B cell (primary cell): ENCODE measurements at regions not wholly inside any gene's neighbourhood (a gene's known extent, or its start where the extent isn't known, plus 50 kb on each side); places are given as distances from the start of the nearest gene placed in this dataset.
"Not testable (repeated sequence)": the region's sequence is repeated elsewhere in the genome, so short reads cannot be mapped to it uniquely, and the experiment has no call there.

ENCODE experiments used
- ATAC-seq: fragments of 200-7000 bp; cut with Tn5 transposase; one replicate; pipeline ENCODE4 v1.10.0; 2021; ENCODE audit warnings: low read depth, mild to moderate bottlenecking, moderate number of reproducible peaks, moderate library complexity
- CTCF ChIA-PET: fragments of 350-600 bp; sonication (Branson Sonifier 250); formaldehyde crosslinking; loops from one replicate; lab custom pipeline; 2021; ENCODE audit warnings: antibody characterized with exemption, inconsistent platforms; lab: Charles Lee
- POLR2A ChIA-PET: fragments of 350-600 bp; sonication (Branson Sonifier 250); formaldehyde crosslinking; loops from one replicate; lab custom pipeline; 2021; ENCODE audit warnings: antibody characterized with exemption; lab: Charles Lee
- DNase-seq: peaks from one replicate; pipeline ENCODE4 v3.0.0; 2013
- H2AFZ ChIP-seq: 2 replicates; pipeline ENCODE4 v1.6.1; 2012; ENCODE audit warnings: mild to moderate bottlenecking, low read depth, low read length; ENCODE audit not compliant: insufficient read depth, poor library complexity, severe bottlenecking
- H3K27ac ChIP-seq, 2 donors: 1 replicate in 1 of 2; 2 replicates in 1 of 2; pipeline ENCODE4 v1.5.1; 2012 to 2013; ENCODE audit warnings: low read length in 2 of 2, mild to moderate bottlenecking in 2 of 2, moderate library complexity in 1 of 2
- H3K27me3 ChIP-seq, 4 experiments: fragments of 200-600 bp in 1 of 4; sonication (generic) in 1 of 4; replicated peaks in 1 of 4; 1 replicate in 2 of 4; 2 replicates in 2 of 4; pipeline versions ENCODE4 v1.6.1 to v1.7.0; 2013 to 2016; ENCODE audit warnings: low read length in 3 of 4, mild to moderate bottlenecking in 2 of 4, mixed read lengths in 1 of 4, moderate library complexity in 1 of 4; ENCODE audit not compliant: insufficient read depth in 4 of 4, control insufficient read depth in 3 of 4; ENCODE audit errors: control extremely low read depth in 1 of 4
- H3K36me3 ChIP-seq, 2 experiments: replicated peaks in 1 of 2; 1 replicate in 1 of 2; 2 replicates in 1 of 2; pipeline versions ENCODE4 v1.6.1 to v1.7.1; 2013; ENCODE audit warnings: low read length in 1 of 2; ENCODE audit not compliant: insufficient read depth in 2 of 2, control insufficient read depth in 1 of 2; ENCODE audit errors: control extremely low read depth in 1 of 2, extremely low read depth in 1 of 2
- H3K4me1 ChIP-seq, 2 donors: fragments of 200-600 bp in 1 of 2; sonication (generic) in 1 of 2; 1 replicate in 1 of 2; 2 replicates in 1 of 2; pipeline versions ENCODE4 v1.5.1 to v1.6.1; 2013 to 2017; ENCODE audit warnings: low read length in 2 of 2; ENCODE audit not compliant: control insufficient read depth in 2 of 2, insufficient read depth in 2 of 2
- H3K4me2 ChIP-seq: replicated peaks from 2 replicates; pipeline ENCODE3; 2012; ENCODE audit warnings: mild to moderate bottlenecking, low read depth, low read length; ENCODE audit not compliant: poor library complexity, severe bottlenecking
- H3K4me3 ChIP-seq, 5 experiments: fragments of 200-600 bp in 1 of 5; sonication (generic) in 1 of 5; 1 replicate in 3 of 5; 2 replicates in 2 of 5; pipeline versions ENCODE4 v1.5.1 to v1.7.0; 2011 to 2016; ENCODE audit warnings: low read length in 4 of 5, mild to moderate bottlenecking in 4 of 5, low read depth in 2 of 5, control low read depth in 1 of 5, moderate library complexity in 1 of 5; ENCODE audit not compliant: insufficient read depth in 1 of 5; ENCODE audit errors: control extremely low read depth in 1 of 5, extremely low read depth in 1 of 5
- H3K79me2 ChIP-seq: fragments of 200-600 bp; sonication (generic); one replicate; pipeline ENCODE4 v1.6.0; 2016; ENCODE audit warnings: low read length; ENCODE audit not compliant: control insufficient read depth, insufficient read depth
- H3K9ac ChIP-seq: fragments of 200-600 bp; sonication (generic); 2 replicates; pipeline ENCODE4 v1.6.1; 2017; ENCODE audit warnings: mild to moderate bottlenecking, low read length, moderate library complexity
- H3K9me3 ChIP-seq, 3 donors: one replicate each; pipeline versions ENCODE4 v1.6.1 to v1.7.1; 2013; ENCODE audit warnings: low read length in 2 of 3; ENCODE audit not compliant: control insufficient read depth in 2 of 3, insufficient read depth in 1 of 3; ENCODE audit errors: control extremely low read depth in 1 of 3
- H4K20me1 ChIP-seq: 2 replicates; pipeline ENCODE4 v1.6.0; 2012; ENCODE audit warnings: mild to moderate bottlenecking, low read length; ENCODE audit not compliant: insufficient read depth, control insufficient read depth, poor library complexity, severe bottlenecking
- H3K27ac Mint-ChIP-seq: one replicate; pipeline ENCODE4 v1.8.0; 2021; ENCODE audit warnings: mixed read lengths
- H3K27me3 Mint-ChIP-seq: one replicate; pipeline ENCODE4 v1.8.0; 2021; ENCODE audit warnings: mixed read lengths
- H3K4me1 Mint-ChIP-seq: one replicate; pipeline ENCODE4 v1.8.0; 2021; ENCODE audit warnings: mixed read lengths
- H3K4me3 Mint-ChIP-seq: one replicate; pipeline ENCODE4 v1.8.0; 2021; ENCODE audit warnings: mixed read lengths
- H3K9me3 Mint-ChIP-seq: one replicate; pipeline ENCODE4 v1.8.0; 2022; ENCODE audit warnings: mixed read lengths; ENCODE audit not compliant: insufficient read depth
- CTCF ChIP-seq: fragments of 200-600 bp; IDR thresholded peaks from one replicate; pipeline ENCODE4 v1.8.0; 2022; ENCODE audit warnings: antibody characterized with exemption, mild to moderate bottlenecking
- WGBS: methylation state at CpG from one replicate; pipeline ENCODE4 v1.1.5; 2013; ENCODE audit warnings: missing lambda C conversion rate; ENCODE audit not compliant: insufficient coverage; 5-methylcytosine and 5-hydroxymethylcytosine counted together
- intact Hi-C: fragments of 100-400 bp; cut with micrococcal nuclease; formaldehyde crosslinking; loops from one replicate; pipeline ENCODE4 v1.10.0; 2022

DNA sequence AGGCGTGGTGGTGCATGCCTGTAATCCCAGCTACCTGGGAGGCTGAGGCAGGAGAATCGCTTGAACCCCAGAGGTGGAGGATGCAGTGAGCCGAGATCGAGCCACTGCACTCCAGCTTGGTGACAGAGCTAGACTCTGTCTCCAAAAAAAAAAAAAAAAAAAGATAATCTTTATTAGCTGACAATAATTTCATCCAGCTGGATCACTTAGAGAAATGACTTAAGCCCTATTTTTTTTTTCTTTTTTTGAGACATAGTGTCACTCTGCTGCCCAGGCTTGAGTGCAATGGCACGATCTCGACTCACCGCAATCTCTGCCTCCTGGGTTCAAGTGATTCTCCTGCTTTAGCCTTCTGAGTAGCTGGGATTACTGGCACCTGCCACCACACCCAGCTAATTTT is 51.6 kb upstream of the MAP4K4 start:
- intact Hi-C loops, DNase-seq, H3K4me2 ChIP-seq, H3K4me1 Mint-ChIP-seq, H3K9me3 Mint-ChIP-seq, H2AFZ ChIP-seq, ATAC-seq, H3K9me3 ChIP-seq, H3K79me2 ChIP-seq, H3K9ac ChIP-seq, H3K36me3 ChIP-seq, H3K27ac ChIP-seq, H3K27me3 ChIP-seq, H3K4me3 ChIP-seq, H3K27ac Mint-ChIP-seq, H4K20me1 ChIP-seq, H3K4me3 Mint-ChIP-seq, H3K27me3 Mint-ChIP-seq, H3K4me1 ChIP-seq: not testable (repeated sequence)
- 96% methylated on average over 5 of the region's 7 CpGs for WGBS
- ChIA-PET CTCF (interaction anchor here (0.6 to 0.8 kb wide), 2 partner anchors 65 to 227 kb away, joined by 3 read pairs; no protein-coding TSS in a partner anchor), POLR2A (interaction anchor here (0.6 kb wide), 1 partner anchor 14 kb away, joined by 4 read pairs; no protein-coding TSS in a partner anchor)

DNA sequence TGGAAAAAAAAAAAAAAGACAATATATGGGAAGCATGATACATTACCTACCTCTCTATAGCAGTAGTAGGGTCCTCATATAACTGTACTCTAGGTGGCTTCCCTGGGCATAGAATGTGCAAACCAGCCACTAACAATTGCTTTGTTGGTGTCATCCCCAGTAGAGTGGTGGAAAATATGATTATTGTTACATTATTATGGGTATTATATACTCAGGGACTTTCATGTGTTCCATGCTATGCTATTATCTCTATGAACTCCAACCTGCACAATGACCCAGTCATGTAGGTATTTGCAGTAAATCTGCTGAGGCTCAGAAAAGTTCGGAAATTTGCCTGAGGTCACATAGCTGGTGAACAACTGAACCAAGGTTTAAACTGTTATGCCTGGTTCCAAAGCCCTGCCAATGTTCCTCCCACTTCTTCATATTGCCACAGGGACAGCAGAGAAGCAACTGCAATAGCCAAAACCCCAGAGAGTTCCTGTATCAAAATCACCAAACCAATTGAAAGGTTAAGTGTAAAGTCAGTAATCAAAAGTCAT is 52.6 kb upstream of the MAP4K4 start:
- H3K9me3 Mint-ChIP-seq: no peaks in the 10 kb centered on the region
- Histone ChIP-seq H3K36me3 (no peaks in the 10 kb centered on the region), H3K79me2 (no peaks in the 10 kb centered on the region), H4K20me1 (no peaks in the 10 kb centered on the region), H2AFZ (no peak overlapping the region), H3K4me1 (no peaks in the 10 kb centered on the region), H3K4me3 (no peak overlapping the region), H3K9me3 (no peaks in the 10 kb centered on the region), H3K9ac (no peak overlapping the region), H3K27ac (no peak overlapping the region), H3K27me3 (no peaks in the 10 kb centered on the region), H3K4me2 (no peak overlapping the region)
- no peak overlapping the region for H3K4me3 Mint-ChIP-seq
- H3K4me1 Mint-ChIP-seq: no peaks in the 10 kb centered on the region
- no peak for TF ChIP-seq CTCF
- no peak for DNase-seq
- POLR2A ChIA-PET: no interaction called here
- CTCF ChIA-PET: interaction anchor here (0.7 kb wide), 1 partner anchor 111 kb away, joined by 3 read pairs; no protein-coding TSS in a partner anchor
- ATAC-seq: no peak
- 100% methylated on average over 1 of the region's 1 CpG for WGBS
- no peaks in the 10 kb centered on the region for H3K27me3 Mint-ChIP-seq
- H3K27ac Mint-ChIP-seq: no peak overlapping the region
- intact Hi-C loops: no loop called here
